ENCODE measurements at regions not wholly inside any gene's neighbourhood (a gene's known extent, or its start where the extent isn't known, plus 50 kb on each side); places are given as distances from the start of the nearest gene placed in this dataset.

GRCh38 chr7:110246118-110246517 lies 844.8 kb upstream of the LRRN3 start:
- H2AFZ ChIP-seq (replicated peaks) = no peak overlapping the region
- no peak overlapping the region for H3K9ac ChIP-seq
- H3K79me2 ChIP-seq (ENCODE audit: low read depth) = no peaks in the 10 kb centered on the region
- no peaks in the 10 kb centered on the region for H3K4me1 Mint-ChIP-seq
- no peaks in the 10 kb centered on the region for H3F3A ChIP-seq (ENCODE audit: low read depth)
- H3K4me1 ChIP-seq = no peaks in the 10 kb centered on the region
- no peaks in the 10 kb centered on the region for H3K27me3 ChIP-seq
- no peak overlapping the region for H3K27ac Mint-ChIP-seq
- TF ChIP-seq EZH2 (IDR thresholded peaks at IDR 0.05) (no peak), CTCF (IDR thresholded peaks at IDR 0.05) (no peak), EZH2phosphoT487 (IDR thresholded peaks at IDR 0.05) (no peak)
- H3K4me2 ChIP-seq = no peak overlapping the region
- no peaks in the 10 kb centered on the region for H3K36me3 ChIP-seq
- no peaks in the 10 kb centered on the region for H4K20me1 ChIP-seq (ENCODE audit: low read depth)
- H3K36me3 Mint-ChIP-seq = no peaks in the 10 kb centered on the region
- H3K4me3 ChIP-seq = no peak overlapping the region
- DNase-seq (ENCODE audit: low spot score) = no peak
- H3K9me3 Mint-ChIP-seq = no peaks in the 10 kb centered on the region
- H3K4me3 Mint-ChIP-seq = no peak overlapping the region
- no peak overlapping the region for H3K27ac ChIP-seq
- H3K9me3 ChIP-seq (ENCODE audit: low read depth) = no peaks in the 10 kb centered on the region
- H3K27me3 Mint-ChIP-seq (ENCODE audit: insufficient read depth, low read depth) = no peaks in the 10 kb centered on the region

- H3K27ac ChIP-seq = no peak overlapping the region
- no peaks in the 10 kb centered on the region for H3K27me3 ChIP-seq
- H3K9ac ChIP-seq = no peak overlapping the region
- no peaks in the 10 kb centered on the region for H3K9me3 ChIP-seq (ENCODE audit: low read depth)
- no peak overlapping the region for H3K4me2 ChIP-seq
- H3K27ac Mint-ChIP-seq = no peak overlapping the region
- no peaks in the 10 kb centered on the region for H3K79me2 ChIP-seq (ENCODE audit: low read depth)
- DNase-seq (ENCODE audit: low spot score) = no peak
- no peak overlapping the region for H2AFZ ChIP-seq (replicated peaks)
- no peak for TF ChIP-seq EZH2 (IDR thresholded peaks at IDR 0.05)
- no peak for TF ChIP-seq CTCF (IDR thresholded peaks at IDR 0.05)
- no peak for TF ChIP-seq EZH2phosphoT487 (IDR thresholded peaks at IDR 0.05)
- H3K27me3 Mint-ChIP-seq (ENCODE audit: insufficient read depth, low read depth) = peaks cover 2% of the 10 kb centered on the region
- no peak overlapping the region for H3K4me3 ChIP-seq
- no peaks in the 10 kb centered on the region for H3K4me1 ChIP-seq
- no peaks in the 10 kb centered on the region for H3K36me3 ChIP-seq
- no peaks in the 10 kb centered on the region for H3K36me3 Mint-ChIP-seq
- H3F3A ChIP-seq (ENCODE audit: low read depth) = no peaks in the 10 kb centered on the region
- no peaks in the 10 kb centered on the region for H3K4me1 Mint-ChIP-seq
- no peaks in the 10 kb centered on the region for H3K9me3 Mint-ChIP-seq
- no peaks in the 10 kb centered on the region for H4K20me1 ChIP-seq (ENCODE audit: low read depth)
- H3K4me3 Mint-ChIP-seq = no peak overlapping the region
Measured at GRCh38 chr7:110253093-110253492, 837.8 kb upstream of the LRRN3 start.

GRCh38 chr7:110257673-110258072 lies 833.3 kb upstream of the LRRN3 start:
- H3K9me3 Mint-ChIP-seq = no peaks in the 10 kb centered on the region

More at GRCh38 chr7:110257673-110258072, 833.3 kb upstream of the LRRN3 start:
- no peak overlapping the region for H3K9ac ChIP-seq
- H3K27ac Mint-ChIP-seq = no peak overlapping the region
- no peak overlapping the region for H3K4me2 ChIP-seq
- no peaks in the 10 kb centered on the region for H3K9me3 ChIP-seq (ENCODE audit: low read depth)
- H3K27me3 ChIP-seq = no peaks in the 10 kb centered on the region
- DNase-seq (ENCODE audit: low spot score) = no peak
- H3K36me3 ChIP-seq = no peaks in the 10 kb centered on the region
- no peak overlapping the region for H3K4me3 ChIP-seq
- TF ChIP-seq CTCF (IDR thresholded peaks at IDR 0.05) = no peak
- TF ChIP-seq EZH2 (IDR thresholded peaks at IDR 0.05) = no peak
- no peak for TF ChIP-seq EZH2phosphoT487 (IDR thresholded peaks at IDR 0.05)
- no peaks in the 10 kb centered on the region for H3K4me1 ChIP-seq
- no peaks in the 10 kb centered on the region for H3K4me1 Mint-ChIP-seq
- no peaks in the 10 kb centered on the region for H3K79me2 ChIP-seq (ENCODE audit: low read depth)
- no peak overlapping the region for H3K27ac ChIP-seq
- H3K4me3 Mint-ChIP-seq = no peak overlapping the region
- H2AFZ ChIP-seq (replicated peaks) = no peak overlapping the region
- peaks cover 2% of the 10 kb centered on the region for H3K27me3 Mint-ChIP-seq (ENCODE audit: insufficient read depth, low read depth)
- no peaks in the 10 kb centered on the region for H3K36me3 Mint-ChIP-seq
- H3F3A ChIP-seq (ENCODE audit: low read depth) = no peaks in the 10 kb centered on the region
- H4K20me1 ChIP-seq (ENCODE audit: low read depth) = no peaks in the 10 kb centered on the region

Measured in neural progenitor cell (in vitro differentiated cells).